HG03565 (cell line): ENCODE measurements at regions not wholly inside any gene's neighbourhood (a gene's known extent, or its start where the extent isn't known, plus 50 kb on each side); places are given as distances from the start of the nearest gene placed in this dataset.
A peak's percentile ranks its signal among the peaks of the same experiment; 100 is the strongest.

Experiments used
- ATAC-seq: cut with Tn5 transposase; IDR thresholded peaks from one replicate; pipeline ENCODE4 v1.9.1; 2021; ENCODE audit warnings: mild to moderate bottlenecking, moderate library complexity; ENCODE audit not compliant: unreplicated experiment

GRCh38 chr1:218573925-218574324, 228.8 kb downstream of the TGFB2 start:
- no peak for ATAC-seq

- ATAC-seq = no peak
Observed at GRCh38 chr1:218575079-218575478, 229.9 kb downstream of the TGFB2 start.

- no peak for ATAC-seq
Observed at GRCh38 chr1:218575856-218576255, 230.7 kb downstream of the TGFB2 start.

GRCh38 chr1:218582646-218583045, 237.5 kb downstream of the TGFB2 start:
- ATAC-seq = no peak

GRCh38 chr1:218584418-218585155, 239.5 kb downstream of the TGFB2 start:
- no peak for ATAC-seq

GRCh38 chr1:218585511-218586184, 240.5 kb downstream of the TGFB2 start:
- peak; percentile 51 for ATAC-seq

GRCh38 chr1:218587900-218588299, 242.8 kb downstream of the TGFB2 start:
- no peak for ATAC-seq

GRCh38 chr1:218588540-218589172, 243.5 kb downstream of the TGFB2 start:
- ATAC-seq = no peak

GRCh38 chr1:218589487-218589886, 244.4 kb downstream of the TGFB2 start:
- no peak for ATAC-seq

GRCh38 chr1:218591966-218592365, 246.8 kb downstream of the TGFB2 start:
- no peak for ATAC-seq

GRCh38 chr1:218592688-218593087, 247.6 kb downstream of the TGFB2 start:
- no peak for ATAC-seq

- ATAC-seq = no peak
Observed at GRCh38 chr1:218600968-218601367, 255.8 kb downstream of the TGFB2 start.

- no peak for ATAC-seq
Observed at GRCh38 chr1:218604217-218604616, 259.1 kb downstream of the TGFB2 start.

GRCh38 chr1:218611916-218612585, 266.9 kb downstream of the TGFB2 start:
- no peak for ATAC-seq

GRCh38 chr1:218613105-218613504, 268.0 kb downstream of the TGFB2 start:
- no peak for ATAC-seq

GRCh38 chr1:218614031-218614430, 268.9 kb downstream of the TGFB2 start:
- no peak for ATAC-seq

GRCh38 chr1:218616681-218617080, 271.5 kb downstream of the TGFB2 start:
- no peak for ATAC-seq

GRCh38 chr1:218617986-218618385, 272.9 kb downstream of the TGFB2 start:
- ATAC-seq = no peak

GRCh38 chr1:218620956-218621355, 275.8 kb downstream of the TGFB2 start:
- ATAC-seq = no peak

GRCh38 chr1:218624052-218624451, 278.9 kb downstream of the TGFB2 start:
- no peak for ATAC-seq

- ATAC-seq = no peak
Observed at GRCh38 chr1:218625393-218625792, 280.3 kb downstream of the TGFB2 start.
